Stimulated activated CD4-positive, alpha-beta T cell treated with anti-CD3 and anti-CD28 coated beads, Interleukin-12 subunit alpha, Interleukin-12 subunit beta, amount 100 ng/mL, for 48 hours (primary cell): ENCODE measurements at regions not wholly inside any gene's neighbourhood (a gene's known extent, or its start where the extent isn't known, plus 50 kb on each side); places are given as distances from the start of the nearest gene placed in this dataset.

ENCODE experiments used
- DNase-seq, 3 donors: peaks; one replicate each; pipeline ENCODE4 v3.0.0-alpha.2; 2020; ENCODE audit warnings: low read depth in 2 of 3, low spot score in 1 of 3

GRCh38 chr10:1978584-1978983 is 241.3 kb upstream of the ADARB2 start:
- DNase-seq, result no peak

GRCh38 chr10:1977461-1977860 is 240.1 kb upstream of the ADARB2 start:
- no peak for DNase-seq

- no peak for DNase-seq
These were observed 235.1 kb upstream of the ADARB2 start for GRCh38 chr10:1972406-1972805.

GRCh38 chr10:1968257-1969033 is 231.1 kb upstream of the ADARB2 start:
- DNase-seq, result no peak

GRCh38 chr10:1966712-1967376 is 229.5 kb upstream of the ADARB2 start:
- no peak for DNase-seq

- DNase-seq, result no peak
These were observed 227.2 kb upstream of the ADARB2 start for GRCh38 chr10:1964476-1964875.

- DNase-seq, result no peak
These were observed 226.0 kb upstream of the ADARB2 start for GRCh38 chr10:1963341-1963740.

- no peak for DNase-seq
These were observed 224.7 kb upstream of the ADARB2 start for GRCh38 chr10:1961989-1962388.

GRCh38 chr10:1960982-1961381 is 223.7 kb upstream of the ADARB2 start:
- DNase-seq, result no peak

- no peak for DNase-seq
These were observed 219.7 kb upstream of the ADARB2 start for GRCh38 chr10:1957057-1957456.

- DNase-seq, result no peak
These were observed 217.0 kb upstream of the ADARB2 start for GRCh38 chr10:1954300-1954699.

- no peak for DNase-seq
These were observed 215.1 kb upstream of the ADARB2 start for GRCh38 chr10:1952126-1953095.

- no peak for DNase-seq
These were observed 213.6 kb upstream of the ADARB2 start for GRCh38 chr10:1950803-1951495.

- DNase-seq, result no peak
These were observed 210.2 kb upstream of the ADARB2 start for GRCh38 chr10:1947464-1948003.

GRCh38 chr10:1944487-1944886 is 207.2 kb upstream of the ADARB2 start:
- DNase-seq, result no peak

- DNase-seq, result no peak
These were observed 205.2 kb upstream of the ADARB2 start for GRCh38 chr10:1942478-1942877.

- DNase-seq, result peak; percentile 50 to 72 (median 68)
These were observed 201.7 kb upstream of the ADARB2 start for GRCh38 chr10:1939016-1939415.

- DNase-seq, result peak in 2 of 3 donors; percentile 48 to 73
These were observed 201.0 kb upstream of the ADARB2 start for GRCh38 chr10:1938317-1938716.

- no peak for DNase-seq
These were observed 198.6 kb upstream of the ADARB2 start for GRCh38 chr10:1935912-1936311.

- no peak for DNase-seq
These were observed 195.9 kb upstream of the ADARB2 start for GRCh38 chr10:1933215-1933614.

- DNase-seq, result no peak
These were observed 195.4 kb upstream of the ADARB2 start for GRCh38 chr10:1932692-1933094.
